Spleen (tissue), 7 donors: ENCODE measurements at regions not wholly inside any gene's neighbourhood (a gene's known extent, or its start where the extent isn't known, plus 50 kb on each side); places are given as distances from the start of the nearest gene placed in this dataset.

Experiments used
- POLR2A ChIP-seq, 3 donors: fragments of 450-650 bp; IDR thresholded peaks; one replicate each; pipeline ENCODE4 v1.5.1; 2017; ENCODE audit warnings: antibody characterized with exemption in 3 of 3, mild to moderate bottlenecking in 1 of 3
- POLR2AphosphoS5 ChIP-seq, 3 donors: sonication (generic); formaldehyde crosslinking; IDR thresholded peaks; one replicate each; pipeline ENCODE4 v1.5.1; 2017; ENCODE audit warnings: antibody characterized with exemption in 3 of 3
- TF ChIP-seq, protein P1 (sequence below), 11 experiments: fragments of 200-600 bp in 7 of 11; fragments of 450-650 bp in 4 of 11; sonication (generic) in 4 of 11; IDR thresholded peaks in 8 of 11; conservative IDR thresholded peaks in 3 of 11; 1 replicate in 7 of 11; 2 replicates in 4 of 11; pipeline versions ENCODE4 v1.4.0 to v1.8.0; 2016 to 2021; ENCODE audit warnings: antibody characterized with exemption in 11 of 11, inconsistent platforms in 4 of 11, mild to moderate bottlenecking in 1 of 11
- donor health status: DM: no; HTN: no; CAD: no; lungs with moderate emphysema.
- donor health status: DM: no; HTN: no; CAD: no.
- donor health status: DM: no; HTN: no; CAD: no.

DNA sequence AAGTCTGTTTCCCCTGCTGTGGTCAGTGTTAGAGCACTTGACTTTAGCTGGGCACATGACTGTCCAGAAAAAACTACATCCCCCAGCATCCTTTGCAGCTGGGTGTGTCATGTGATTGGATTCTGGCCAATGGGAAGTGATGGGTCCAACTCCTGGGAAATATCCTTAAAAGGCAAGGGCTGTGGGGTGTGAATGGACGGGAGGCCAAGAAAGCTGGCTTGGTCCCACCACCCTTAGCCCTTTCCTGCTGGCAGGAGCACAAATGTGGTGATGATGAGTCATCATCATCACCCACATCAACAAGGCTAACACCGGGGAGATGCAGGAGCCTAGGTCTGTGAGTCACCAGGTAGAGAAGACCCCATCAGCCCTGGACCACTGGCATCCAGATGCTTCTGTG lies 341.7 kb downstream of the C16orf95 start:
- TF ChIP-seq, protein P1, sequence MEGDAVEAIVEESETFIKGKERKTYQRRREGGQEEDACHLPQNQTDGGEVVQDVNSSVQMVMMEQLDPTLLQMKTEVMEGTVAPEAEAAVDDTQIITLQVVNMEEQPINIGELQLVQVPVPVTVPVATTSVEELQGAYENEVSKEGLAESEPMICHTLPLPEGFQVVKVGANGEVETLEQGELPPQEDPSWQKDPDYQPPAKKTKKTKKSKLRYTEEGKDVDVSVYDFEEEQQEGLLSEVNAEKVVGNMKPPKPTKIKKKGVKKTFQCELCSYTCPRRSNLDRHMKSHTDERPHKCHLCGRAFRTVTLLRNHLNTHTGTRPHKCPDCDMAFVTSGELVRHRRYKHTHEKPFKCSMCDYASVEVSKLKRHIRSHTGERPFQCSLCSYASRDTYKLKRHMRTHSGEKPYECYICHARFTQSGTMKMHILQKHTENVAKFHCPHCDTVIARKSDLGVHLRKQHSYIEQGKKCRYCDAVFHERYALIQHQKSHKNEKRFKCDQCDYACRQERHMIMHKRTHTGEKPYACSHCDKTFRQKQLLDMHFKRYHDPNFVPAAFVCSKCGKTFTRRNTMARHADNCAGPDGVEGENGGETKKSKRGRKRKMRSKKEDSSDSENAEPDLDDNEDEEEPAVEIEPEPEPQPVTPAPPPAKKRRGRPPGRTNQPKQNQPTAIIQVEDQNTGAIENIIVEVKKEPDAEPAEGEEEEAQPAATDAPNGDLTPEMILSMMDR (IDR thresholded peaks at IDR 0.05 in 8 of 11, conservative IDR thresholded peaks at IDR 0.05 in 3 of 11), result no peak
- no peak for TF ChIP-seq POLR2AphosphoS5 (IDR thresholded peaks at IDR 0.05)
- TF ChIP-seq POLR2A (IDR thresholded peaks at IDR 0.05), result no peak
